ENCODE measurements at regions not wholly inside any gene's neighbourhood (a gene's known extent, or its start where the extent isn't known, plus 50 kb on each side); places are given as distances from the start of the nearest gene placed in this dataset.

GRCh38 chr1:69120817-69121216 is 446.9 kb upstream of the LRRC7 start:
- Mint-ChIP-seq H3K27ac (no peak overlapping the region), H3K4me1 (ENCODE audit: low read depth) (no peaks in the 10 kb centered on the region), H3K27me3 (no peaks in the 10 kb centered on the region), H3K36me3 (ENCODE audit: low read depth) (no peaks in the 10 kb centered on the region), H3K4me3 (no peak overlapping the region), H3K9me3 (peaks cover 9% of the 10 kb centered on the region)
- Histone ChIP-seq H3K27me3 (ENCODE audit: control insufficient read depth in 1 of 2, insufficient read depth in 2 of 2, low read length in 2 of 2) (no peaks in the 10 kb centered on the region), H3K4me1 (ENCODE audit: insufficient read depth, low read length) (no peaks in the 10 kb centered on the region), H3K27ac (ENCODE audit: low read depth in 1 of 2, low read length in 2 of 2) (no peak overlapping the region), H3K4me3 (ENCODE audit: low read length) (no peak overlapping the region), H3K9me3 (ENCODE audit: control insufficient read depth in 1 of 2, insufficient read depth in 1 of 2, low read length in 2 of 2) (no peaks in the 10 kb centered on the region), H3K36me3 (ENCODE audit: insufficient read depth, low read length) (no peaks in the 10 kb centered on the region)
- intact Hi-C loops (cut with DNase I, micrococcal nuclease) = no loop called here
- no peak for TF ChIP-seq CTCF (IDR thresholded peaks at IDR 0.05)
- ATAC-seq (ENCODE audit: poor library complexity) (no peak), DNase-seq (no peak)
- CTCF ChIA-PET = no interaction called here
- POLR2A ChIA-PET = no interaction called here

GRCh38 chr1:69121723-69122122 is 446.0 kb upstream of the LRRC7 start:
- no peak for DNase-seq
- H3K4me1 Mint-ChIP-seq (ENCODE audit: low read depth) = no peaks in the 10 kb centered on the region
- POLR2A ChIA-PET = no interaction called here

GRCh38 chr1:69122373-69122772 is 445.3 kb upstream of the LRRC7 start:
- intact Hi-C loops (cut with DNase I, micrococcal nuclease) = no loop called here
- no peak overlapping the region for H3K27ac ChIP-seq (ENCODE audit: low read depth in 1 of 2, low read length in 2 of 2)
- ATAC-seq (ENCODE audit: poor library complexity) (no peak), DNase-seq (no peak)
- no peaks in the 10 kb centered on the region for H3K9me3 ChIP-seq (ENCODE audit: control insufficient read depth in 1 of 2, insufficient read depth in 1 of 2, low read length in 2 of 2)
- Mint-ChIP-seq H3K36me3 (ENCODE audit: low read depth) (no peaks in the 10 kb centered on the region), H3K4me3 (no peak overlapping the region), H3K27me3 (no peaks in the 10 kb centered on the region), H3K4me1 (ENCODE audit: low read depth) (no peaks in the 10 kb centered on the region), H3K9me3 (peaks cover 18% of the 10 kb centered on the region), H3K27ac (no peak overlapping the region)
- no peaks in the 10 kb centered on the region for H3K36me3 ChIP-seq (ENCODE audit: insufficient read depth, low read length)
- TF ChIP-seq CTCF (IDR thresholded peaks at IDR 0.05) = no peak
- no peak overlapping the region for H3K4me3 ChIP-seq (ENCODE audit: low read length)
- CTCF ChIA-PET = no interaction called here
- POLR2A ChIA-PET = no interaction called here
- H3K27me3 ChIP-seq (ENCODE audit: control insufficient read depth in 1 of 2, insufficient read depth in 2 of 2, low read length in 2 of 2) = no peaks in the 10 kb centered on the region
- no peaks in the 10 kb centered on the region for H3K4me1 ChIP-seq (ENCODE audit: insufficient read depth, low read length)

More at GRCh38 chr1:69121723-69122122, 446.0 kb upstream of the LRRC7 start:
- Mint-ChIP-seq H3K4me3 (no peak overlapping the region), H3K27me3 (no peaks in the 10 kb centered on the region), H3K36me3 (ENCODE audit: low read depth) (no peaks in the 10 kb centered on the region), H3K27ac (no peak overlapping the region), H3K9me3 (peaks cover 14% of the 10 kb centered on the region)
- Histone ChIP-seq H3K36me3 (ENCODE audit: insufficient read depth, low read length) (no peaks in the 10 kb centered on the region), H3K9me3 (ENCODE audit: control insufficient read depth in 1 of 2, insufficient read depth in 1 of 2, low read length in 2 of 2) (no peaks in the 10 kb centered on the region), H3K4me3 (ENCODE audit: low read length) (no peak overlapping the region), H3K27ac (ENCODE audit: low read depth in 1 of 2, low read length in 2 of 2) (no peak overlapping the region), H3K4me1 (ENCODE audit: insufficient read depth, low read length) (no peaks in the 10 kb centered on the region), H3K27me3 (ENCODE audit: control insufficient read depth in 1 of 2, insufficient read depth in 2 of 2, low read length in 2 of 2) (no peaks in the 10 kb centered on the region)
- intact Hi-C loops (cut with DNase I, micrococcal nuclease) = no loop called here
- CTCF ChIA-PET = no interaction called here
- no peak for ATAC-seq (ENCODE audit: poor library complexity)
- TF ChIP-seq CTCF (IDR thresholded peaks at IDR 0.05) = no peak
